Fibroblast of lung (primary cell): ENCODE measurements at regions not wholly inside any gene's neighbourhood (a gene's known extent, or its start where the extent isn't known, plus 50 kb on each side); places are given as distances from the start of the nearest gene placed in this dataset.

ENCODE experiments used
- DNase-seq, 2 donors: peaks; one replicate each; pipeline versions ENCODE4 v3.0.0 to v3.0.0-alpha.2; 2010; ENCODE audit warnings: low read depth in 2 of 2
- H2AFZ ChIP-seq: 2 replicates; pipeline ENCODE4 v1.5.1; 2012; ENCODE audit warnings: low read length, control low read depth, inconsistent platforms
- H3K27ac ChIP-seq: 2 replicates; pipeline ENCODE4 v1.5.1; 2011; ENCODE audit warnings: low read length, control low read depth; ENCODE audit not compliant: insufficient read depth
- H3K27me3 ChIP-seq: 2 replicates; pipeline ENCODE4 v1.5.1; 2011; ENCODE audit warnings: mild to moderate bottlenecking, low read length; ENCODE audit not compliant: control insufficient read depth, insufficient read depth
- H3K36me3 ChIP-seq: 2 replicates; pipeline ENCODE4 v1.5.1; 2011; ENCODE audit warnings: low read length; ENCODE audit not compliant: control insufficient read depth, insufficient read depth
- H3K4me1 ChIP-seq: 2 replicates; pipeline ENCODE4 v1.5.1; 2011; ENCODE audit warnings: low read length; ENCODE audit not compliant: control insufficient read depth, insufficient read depth; ENCODE audit errors: extremely low read depth
- H3K4me2 ChIP-seq: 2 replicates; pipeline ENCODE4 v1.5.1; 2011; ENCODE audit warnings: low read length, control low read depth; ENCODE audit not compliant: insufficient read depth; ENCODE audit errors: extremely low read depth
- H3K4me3 ChIP-seq, 4 experiments: fragments of 200-600 bp in 1 of 4; sonication (generic) in 1 of 4; replicated peaks in 1 of 4; 2 replicates each; pipeline ENCODE4 v1.5.1; 2011 to 2016; ENCODE audit warnings: low read length in 4 of 4, low read depth in 3 of 4, mild to moderate bottlenecking in 3 of 4, control low read depth in 2 of 4, inconsistent platforms in 1 of 4, mixed read lengths in 1 of 4; ENCODE audit not compliant: insufficient read depth in 1 of 4; ENCODE audit errors: control extremely low read depth in 1 of 4
- H3K79me2 ChIP-seq: 2 replicates; pipeline ENCODE4 v1.5.1; 2012; ENCODE audit warnings: mild to moderate bottlenecking, low read length, inconsistent platforms; ENCODE audit not compliant: control insufficient read depth, insufficient read depth
- H3K9ac ChIP-seq: 2 replicates; pipeline ENCODE4 v1.5.1; 2011; ENCODE audit warnings: mild to moderate bottlenecking, low read length, control low read depth; ENCODE audit not compliant: insufficient read depth
- H3K9me3 ChIP-seq: 2 replicates; pipeline ENCODE4 v1.5.1; 2012; ENCODE audit warnings: low read depth, low read length; ENCODE audit not compliant: control insufficient read depth, insufficient read depth
- H4K20me1 ChIP-seq: 2 replicates; pipeline ENCODE4 v1.5.1; 2011; ENCODE audit warnings: low read length; ENCODE audit not compliant: control insufficient read depth, insufficient read depth; ENCODE audit errors: extremely low read depth
- CTCF ChIP-seq, 2 donors: IDR thresholded peaks in 1 of 2; conservative IDR thresholded peaks in 1 of 2; 1 replicate in 1 of 2; 2 replicates in 1 of 2; pipeline ENCODE4 v1.5.1; 2011 to 2012; ENCODE audit warnings: low read length in 2 of 2, control low read depth in 1 of 2, inconsistent platforms in 1 of 2, low read depth in 1 of 2, mild to moderate bottlenecking in 1 of 2
- EZH2 ChIP-seq: IDR thresholded peaks from 2 replicates; pipeline ENCODE4 v1.5.1; 2012; ENCODE audit warnings: low read length, control low read depth, mild to moderate bottlenecking; ENCODE audit errors: missing control alignments

- peak overlapping the region in 2 of 4 experiments; percentile 20 to 44 for H3K4me3 ChIP-seq
These were observed 159.6 kb upstream of the ANK2 start for GRCh38 chr4:112889619-112890527.

GRCh38 chr4:112894480-112894879, 155.0 kb upstream of the ANK2 start:
- Histone ChIP-seq H3K4me1 (no peaks in the 10 kb centered on the region), H3K27ac (no peak overlapping the region), H3K9me3 (no peaks in the 10 kb centered on the region), H3K9ac (no peak overlapping the region), H3K79me2 (no peaks in the 10 kb centered on the region), H4K20me1 (no peaks in the 10 kb centered on the region), H3K4me2 (no peak overlapping the region), H2AFZ (no peak overlapping the region), H3K4me3 (no peak overlapping the region), H3K27me3 (no peaks in the 10 kb centered on the region), H3K36me3 (no peaks in the 10 kb centered on the region)
- no peak for DNase-seq
- no peak for TF ChIP-seq CTCF (conservative IDR thresholded peaks at IDR 0.05 in 1 of 2, IDR thresholded peaks at IDR 0.05 in 1 of 2; ENCODE audit: low read depth in 1 of 2, low read length in 2 of 2)
- TF ChIP-seq EZH2, result no peak

More at GRCh38 chr4:112889619-112890527, 159.6 kb upstream of the ANK2 start:
- H3K36me3 ChIP-seq, result no peaks in the 10 kb centered on the region
- H4K20me1 ChIP-seq, result no peaks in the 10 kb centered on the region
- H3K9ac ChIP-seq, result no peak overlapping the region
- H3K27ac ChIP-seq, result no peak overlapping the region
- H3K27me3 ChIP-seq, result no peaks in the 10 kb centered on the region
- TF ChIP-seq EZH2 (no peak), CTCF (conservative IDR thresholded peaks at IDR 0.05 in 1 of 2, IDR thresholded peaks at IDR 0.05 in 1 of 2; ENCODE audit: low read depth in 1 of 2, low read length in 2 of 2) (no peak)
- no peaks in the 10 kb centered on the region for H3K79me2 ChIP-seq
- peak overlapping the region; percentile 53 for H3K4me2 ChIP-seq
- peak; percentile 23 to 91 for DNase-seq
- H3K4me1 ChIP-seq, result no peaks in the 10 kb centered on the region
- no peaks in the 10 kb centered on the region for H3K9me3 ChIP-seq
- H2AFZ ChIP-seq, result no peak overlapping the region

DNA sequence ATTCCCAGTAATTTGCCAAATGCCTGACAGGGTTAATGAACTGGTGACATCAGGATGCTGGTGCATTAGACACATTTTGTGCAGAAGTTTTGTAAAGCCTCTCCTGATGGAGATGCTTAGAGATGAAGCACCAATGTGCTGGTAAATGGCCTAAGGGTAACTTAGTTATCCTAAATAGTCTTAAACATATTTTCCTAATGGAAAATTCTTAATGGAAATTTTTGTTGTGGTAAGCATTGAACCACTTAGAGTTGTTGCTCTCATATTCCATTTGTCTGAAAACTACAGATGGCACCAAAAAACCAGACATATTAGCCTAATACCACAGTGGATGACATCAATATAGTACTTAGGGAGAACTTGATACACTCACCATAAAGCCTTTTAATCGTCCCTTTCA, 154.5 kb upstream of the ANK2 start:
- no peak for DNase-seq
- Histone ChIP-seq H3K4me3 (no peak overlapping the region), H3K79me2 (no peaks in the 10 kb centered on the region), H3K36me3 (no peaks in the 10 kb centered on the region), H3K27ac (no peak overlapping the region), H3K4me2 (no peak overlapping the region), H4K20me1 (no peaks in the 10 kb centered on the region), H3K9me3 (no peaks in the 10 kb centered on the region), H3K27me3 (no peaks in the 10 kb centered on the region), H2AFZ (no peak overlapping the region), H3K4me1 (no peaks in the 10 kb centered on the region), H3K9ac (no peak overlapping the region)
- no peak for TF ChIP-seq CTCF (conservative IDR thresholded peaks at IDR 0.05 in 1 of 2, IDR thresholded peaks at IDR 0.05 in 1 of 2; ENCODE audit: low read depth in 1 of 2, low read length in 2 of 2)
- no peak for TF ChIP-seq EZH2
